NCI-H2196 (cell line): ENCODE measurements at regions not wholly inside any gene's neighbourhood (a gene's known extent, or its start where the extent isn't known, plus 50 kb on each side); places are given as distances from the start of the nearest gene placed in this dataset.

Experiments
- DNase-seq: peaks from one replicate; lab custom pipeline; 2025; ENCODE audit not compliant: unreplicated experiment; lab: John Stamatoyannopoulos, UW

DNA sequence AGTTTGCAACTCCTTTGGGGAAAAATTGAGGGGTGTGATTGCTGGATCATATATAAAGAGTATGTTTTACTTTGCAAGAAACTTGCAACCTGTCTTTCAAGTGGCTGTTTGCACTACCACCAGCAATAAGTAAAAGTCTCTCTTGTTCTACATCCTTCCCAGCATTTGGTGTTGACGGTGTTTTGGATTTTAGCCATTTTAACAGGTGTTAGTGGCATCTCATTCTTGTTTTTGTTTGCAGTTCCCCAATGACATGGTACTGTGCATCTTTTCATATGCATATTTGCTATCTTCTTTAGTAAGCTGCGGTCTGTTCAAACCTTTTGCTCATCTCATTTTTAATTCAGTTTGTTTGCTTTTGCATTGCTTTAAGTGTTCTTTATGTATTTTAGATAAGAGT is 535.5 kb downstream of the LRRIQ3 start:
- DNase-seq = no peak

DNA sequence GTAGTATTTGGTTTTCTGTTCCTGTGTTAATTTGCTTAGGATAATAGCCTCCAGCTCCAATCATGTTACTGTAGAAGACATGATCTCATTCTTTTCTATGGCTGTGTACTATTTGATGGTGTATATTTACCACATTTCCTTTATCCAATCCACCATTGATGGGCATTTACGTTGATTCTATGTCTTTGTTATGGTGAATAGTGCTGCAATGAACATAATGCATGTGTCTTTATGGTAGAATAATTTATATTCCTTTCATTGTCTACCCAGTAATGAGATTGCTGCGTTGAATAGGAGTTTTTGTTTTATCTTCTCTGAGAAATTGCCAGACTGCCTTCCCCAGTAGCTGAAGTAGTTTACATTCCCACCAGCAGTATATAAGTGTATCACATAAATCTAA is 538.8 kb downstream of the LRRIQ3 start:
- no peak for DNase-seq

DNA sequence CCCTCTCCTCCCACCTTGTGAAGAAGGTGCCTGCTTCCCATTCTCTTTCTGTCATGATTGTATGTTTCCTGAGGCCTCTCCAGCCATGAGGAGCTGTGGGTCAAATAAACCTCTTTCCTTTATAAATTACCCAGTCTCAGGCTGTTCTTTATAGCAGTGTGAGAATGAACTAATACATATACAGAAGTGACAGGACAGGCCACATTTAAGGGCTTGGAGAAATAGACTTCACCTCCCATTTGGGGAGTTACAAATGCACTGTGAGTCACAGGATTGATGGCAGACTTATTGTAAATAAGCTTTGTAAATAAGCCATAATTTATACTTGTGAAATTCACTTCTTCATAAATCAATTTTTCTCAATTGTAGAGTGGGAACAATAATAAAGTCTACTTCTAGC is 543.3 kb downstream of the LRRIQ3 start:
- DNase-seq = no peak

DNA sequence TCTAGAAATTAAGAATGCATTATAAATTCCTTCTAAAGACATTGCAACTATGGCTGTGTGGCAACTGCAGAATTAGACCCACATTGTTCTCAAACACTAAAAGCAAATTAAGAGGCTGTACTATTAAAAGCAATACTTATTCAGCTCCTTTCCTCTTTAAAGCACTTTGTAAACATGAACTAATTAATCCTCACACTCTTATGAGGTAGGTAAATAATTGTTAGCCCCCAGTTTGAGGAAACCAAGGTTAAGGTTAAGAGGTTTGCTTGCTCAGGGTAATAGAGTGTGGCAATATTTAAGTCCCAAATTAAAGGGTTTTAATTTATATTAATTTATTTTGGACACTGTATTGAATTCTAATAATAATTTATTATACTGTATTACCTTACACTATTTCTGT is 553.8 kb downstream of the LRRIQ3 start:
- DNase-seq = no peak

DNA sequence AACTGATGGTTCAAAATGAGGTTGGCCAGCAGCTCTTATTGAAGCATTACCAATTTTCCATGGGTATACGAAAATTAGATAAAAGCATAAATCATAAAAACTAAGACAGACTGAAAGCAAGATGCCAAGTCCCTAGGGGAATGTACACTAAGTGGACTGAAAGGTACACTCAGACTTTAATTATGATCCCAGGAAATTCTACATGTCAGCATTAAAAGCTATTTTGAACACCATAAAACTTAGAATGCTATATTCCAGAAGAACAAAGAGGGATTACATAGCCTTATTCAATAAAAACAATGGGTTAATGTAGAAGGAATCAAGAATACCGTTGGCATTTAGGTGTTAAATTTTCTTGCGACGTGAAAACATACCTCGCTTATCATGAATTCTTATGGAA is 558.5 kb downstream of the LRRIQ3 start:
- no peak for DNase-seq

DNA sequence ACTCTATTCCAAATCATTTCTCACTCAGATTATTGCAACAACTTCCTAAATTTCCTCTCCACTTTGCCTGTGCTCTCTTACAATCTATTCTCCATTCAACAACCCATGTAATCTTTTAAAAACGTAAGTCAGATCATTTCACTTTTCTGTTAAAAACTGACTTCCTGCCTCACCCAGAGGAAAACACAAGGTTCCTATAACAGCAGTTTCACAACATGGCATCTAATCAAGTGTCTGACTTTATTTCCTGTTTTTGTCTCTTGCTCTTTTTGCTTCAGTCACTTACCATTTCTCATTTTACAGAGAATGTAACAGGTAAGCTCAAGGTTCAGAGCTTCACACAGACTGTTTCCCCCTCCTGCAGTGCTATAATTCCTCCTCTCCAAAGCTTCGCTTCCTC is 560.7 kb downstream of the LRRIQ3 start:
- no peak for DNase-seq

DNA sequence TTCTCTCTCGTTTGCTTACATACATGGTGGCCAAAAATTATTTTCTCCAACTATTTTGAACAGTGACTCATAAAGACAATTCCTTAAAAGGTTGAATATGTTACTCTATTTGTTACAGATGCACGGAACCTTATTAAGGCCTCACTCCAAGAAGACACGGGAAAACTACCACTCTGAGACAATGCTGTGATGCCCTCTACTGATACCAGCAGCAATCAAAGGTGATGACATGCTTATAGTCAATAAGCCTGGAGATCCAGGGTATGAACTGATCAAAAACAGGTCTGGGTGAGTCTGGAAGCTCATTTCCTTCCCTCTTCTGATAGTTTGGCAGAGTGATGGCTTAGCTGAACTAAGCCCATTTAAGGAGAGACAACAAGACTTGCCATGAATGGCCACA is 563.0 kb downstream of the LRRIQ3 start:
- DNase-seq = no peak

DNA sequence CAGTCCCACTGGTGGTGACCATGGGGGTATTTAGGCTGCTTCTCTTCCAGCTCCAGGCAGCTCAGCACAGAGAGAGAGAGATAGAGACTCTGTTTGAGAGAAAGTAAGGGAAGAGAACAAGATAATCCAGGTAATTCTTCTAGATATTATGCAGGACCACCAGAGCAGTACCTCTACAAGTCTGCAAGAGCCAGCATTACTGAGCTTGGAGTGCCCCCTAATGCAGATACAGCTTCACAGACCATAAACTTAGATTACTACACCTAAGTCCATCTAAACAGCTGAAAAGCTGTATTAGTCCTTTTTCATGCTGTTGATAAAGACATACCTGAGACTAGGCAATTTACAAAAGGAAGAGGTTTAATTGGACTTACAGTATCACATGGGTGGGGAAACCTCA is 570.3 kb downstream of the LRRIQ3 start:
- no peak for DNase-seq

DNA sequence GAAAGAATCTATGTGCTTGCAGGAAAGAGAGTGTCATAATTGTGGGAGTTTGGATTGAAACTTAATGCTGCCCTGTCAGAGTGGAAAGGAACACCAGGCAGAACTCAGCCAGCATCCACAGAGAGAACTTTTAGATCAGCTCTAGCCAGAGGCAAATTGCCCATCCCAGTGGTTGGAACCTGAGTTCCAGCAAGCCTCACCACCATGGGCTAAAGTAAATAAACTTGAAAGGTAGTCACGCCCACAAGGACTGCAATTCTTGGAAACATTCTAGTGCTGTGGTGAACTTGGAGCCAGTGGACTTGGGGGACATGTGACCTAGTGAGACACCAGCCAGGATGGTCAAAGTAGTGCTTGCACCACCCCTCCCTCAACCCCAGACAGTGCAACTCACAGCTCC is 571.6 kb downstream of the LRRIQ3 start:
- DNase-seq = no peak

DNA sequence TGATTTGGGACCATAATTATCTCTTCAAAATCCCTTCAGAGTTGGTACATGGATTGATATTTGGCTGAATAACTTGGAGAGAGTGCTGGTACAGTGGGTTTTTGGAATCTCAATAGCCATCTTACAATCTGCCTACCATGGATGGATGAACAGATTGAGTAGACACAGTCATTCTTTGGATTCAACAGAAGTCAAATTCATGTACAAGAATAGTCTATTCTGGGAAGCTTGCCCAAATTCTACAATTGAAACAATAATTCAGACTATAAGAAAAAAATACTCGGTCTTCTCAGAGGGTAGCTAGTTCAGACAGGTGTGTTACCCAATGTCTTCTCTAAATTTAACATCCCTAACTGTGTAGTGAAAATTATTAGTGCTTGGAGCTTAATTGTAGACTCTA is 574.0 kb downstream of the LRRIQ3 start:
- no peak for DNase-seq

DNA sequence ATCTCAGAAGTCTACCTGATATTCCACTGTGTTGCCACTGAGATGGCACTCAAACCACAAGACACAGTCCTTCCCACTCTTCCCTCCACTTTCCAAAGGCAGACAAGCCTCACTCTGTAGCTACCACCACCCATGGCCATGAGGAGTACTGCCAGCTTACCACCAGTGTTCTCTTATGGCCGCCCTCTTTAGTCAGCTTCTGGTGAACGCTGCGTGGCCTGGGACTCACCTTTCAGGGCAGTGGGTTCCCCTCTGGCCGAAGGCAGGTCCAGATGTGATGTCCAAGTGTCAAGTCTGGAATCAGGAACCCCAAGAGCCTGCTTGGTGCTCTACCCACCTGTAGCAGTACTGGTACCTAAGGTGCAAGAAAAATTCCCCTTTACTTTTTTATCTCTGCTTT is 580.8 kb downstream of the LRRIQ3 start:
- DNase-seq = no peak

DNA sequence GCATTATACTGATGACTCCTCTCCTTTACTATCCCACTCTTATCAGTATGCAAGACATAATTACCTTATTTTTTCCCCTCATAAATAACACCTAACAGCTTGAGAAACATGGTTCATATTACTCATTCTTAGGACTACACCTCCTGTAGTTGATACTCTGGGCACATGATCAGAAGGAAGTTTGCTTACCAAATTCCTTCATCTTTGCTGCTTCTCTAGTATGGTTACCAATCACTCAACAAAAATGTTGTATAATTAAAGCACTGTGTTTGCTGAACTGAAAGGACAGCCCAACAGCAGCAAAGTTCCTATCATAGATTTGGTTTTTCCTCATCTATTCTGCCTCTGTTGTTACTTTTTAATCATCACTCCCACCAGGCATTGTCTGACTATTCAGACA is 586.3 kb downstream of the LRRIQ3 start:
- DNase-seq = no peak

DNA sequence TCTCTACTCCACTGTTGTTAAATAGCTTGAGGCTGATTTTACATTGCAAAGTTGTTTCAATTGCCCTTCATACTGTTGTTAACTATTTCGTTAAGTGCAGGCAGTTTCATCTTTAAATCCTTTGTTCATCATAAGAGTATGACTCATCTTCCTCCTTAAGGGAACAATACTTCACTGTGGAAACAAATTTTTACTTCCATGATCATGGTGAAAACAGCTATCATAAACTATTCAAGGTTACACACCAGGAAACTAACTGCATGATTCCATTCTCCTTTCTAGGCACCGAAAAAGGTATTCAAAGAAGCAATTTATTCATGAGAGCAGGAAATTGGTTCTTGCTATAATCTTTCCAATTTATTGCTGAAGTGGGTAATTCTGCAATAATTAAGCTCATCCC is 593.2 kb downstream of the LRRIQ3 start:
- no peak for DNase-seq

DNA sequence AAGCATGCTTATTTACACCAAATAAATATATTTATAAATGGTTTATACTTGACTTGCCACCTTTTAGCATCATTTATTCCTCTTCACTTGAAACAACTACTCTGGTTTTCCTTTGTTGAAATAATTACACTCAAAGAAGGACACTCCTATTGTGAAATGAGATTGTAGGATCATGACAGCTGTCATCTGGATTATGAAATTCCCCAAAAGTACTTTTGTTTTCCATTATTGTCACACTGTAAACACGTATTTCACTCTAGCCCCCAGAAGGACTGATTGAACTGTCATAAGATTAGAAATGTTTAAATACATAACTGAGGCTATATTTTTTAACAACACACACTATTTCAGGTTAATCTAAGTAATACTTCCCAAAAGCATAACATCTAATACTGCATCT is 593.8 kb downstream of the LRRIQ3 start:
- DNase-seq = no peak

DNA sequence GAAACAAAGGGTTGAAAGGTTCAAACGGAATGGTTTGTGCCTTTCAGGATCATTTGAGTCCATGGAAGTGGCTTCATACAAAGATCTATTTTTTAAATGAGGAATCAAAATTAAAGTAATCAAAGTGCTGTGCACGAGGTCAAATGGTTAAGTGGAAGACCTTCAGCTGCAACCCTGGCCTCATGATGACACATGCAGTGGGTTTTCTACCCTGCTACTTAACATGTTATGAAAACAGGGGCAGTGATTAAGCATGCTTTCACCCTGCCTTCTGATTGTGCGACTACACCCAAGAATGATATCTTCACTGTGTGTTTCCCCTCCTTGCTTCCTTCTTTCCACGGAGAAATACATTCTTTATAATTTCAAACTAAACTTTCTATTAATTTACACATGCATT is 604.2 kb downstream of the LRRIQ3 start:
- no peak for DNase-seq

DNA sequence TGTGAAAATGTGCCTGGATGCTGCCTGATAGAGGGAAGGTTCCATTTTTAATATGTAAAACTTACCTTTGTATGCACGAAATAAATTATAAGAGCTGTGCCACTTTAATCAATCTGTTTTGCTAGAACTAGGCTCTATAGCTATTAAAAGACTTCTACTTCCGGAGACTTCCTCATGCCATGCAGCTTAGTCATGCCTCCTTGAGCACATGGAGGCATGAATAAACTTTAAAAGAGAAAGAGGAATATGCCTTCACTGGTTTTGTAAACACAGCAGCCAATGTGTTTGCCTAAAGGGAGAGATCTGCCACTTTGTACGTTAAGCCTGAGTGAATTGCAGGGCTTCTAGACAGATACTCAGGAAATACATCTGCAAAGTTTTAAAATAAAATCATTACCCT is 604.6 kb downstream of the LRRIQ3 start:
- DNase-seq = no peak

DNA sequence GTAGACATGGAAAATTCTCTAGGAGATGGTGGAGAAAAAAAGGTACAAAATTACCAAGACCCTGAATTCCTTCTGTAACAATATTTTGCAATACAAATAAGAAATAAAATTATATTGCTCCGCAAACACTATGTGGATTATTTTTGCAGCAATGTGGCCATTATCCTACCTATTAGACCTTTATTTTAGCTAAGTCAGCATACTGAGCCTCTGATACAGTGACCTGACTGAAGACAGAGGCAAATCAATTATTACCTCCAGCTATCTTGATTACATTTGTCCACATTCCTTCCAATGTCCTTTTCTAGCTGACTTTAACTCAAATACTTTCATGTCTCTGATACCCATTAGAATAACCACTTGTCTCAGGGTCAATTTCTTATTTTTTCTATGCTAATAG is 610.9 kb downstream of the LRRIQ3 start:
- no peak for DNase-seq

DNA sequence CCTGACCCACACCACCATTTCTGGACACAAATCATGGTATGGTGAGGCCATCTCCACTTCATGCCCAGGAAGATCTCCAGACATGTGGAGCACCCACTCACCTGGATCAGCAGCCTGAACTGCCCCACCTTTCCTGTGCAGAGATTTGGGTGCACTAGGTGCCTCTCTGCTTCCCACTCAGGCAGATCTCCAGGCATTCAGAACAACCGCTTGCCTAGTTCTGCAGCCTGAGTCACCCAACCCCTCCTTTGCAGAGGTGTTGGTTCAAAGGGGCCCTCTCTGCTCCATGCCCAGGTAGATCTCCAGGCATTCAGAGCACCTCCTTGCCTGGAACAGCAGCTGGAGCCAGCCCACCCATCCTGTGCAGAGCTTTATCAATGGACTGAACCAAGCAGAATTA is 620.8 kb downstream of the LRRIQ3 start:
- DNase-seq = no peak

DNA sequence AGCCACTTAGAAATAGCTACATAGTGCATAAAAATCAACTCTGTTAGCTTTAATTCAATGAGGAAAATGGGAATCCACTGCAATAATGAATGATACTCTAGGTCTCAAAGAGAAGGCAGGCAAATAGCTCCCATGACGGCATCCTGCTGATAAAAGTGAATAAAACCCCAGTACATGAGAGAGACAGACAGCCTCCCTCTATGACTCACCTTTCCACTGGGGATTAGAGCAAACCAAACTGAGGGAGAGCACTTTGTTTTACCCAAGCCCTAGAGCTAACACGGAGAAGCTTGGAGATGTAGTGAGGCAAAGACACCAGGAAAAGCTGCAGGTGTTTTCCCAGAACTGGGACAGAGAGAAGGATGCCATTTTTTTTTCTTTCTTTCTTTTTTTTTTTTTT is 621.9 kb downstream of the LRRIQ3 start:
- DNase-seq = no peak

DNA sequence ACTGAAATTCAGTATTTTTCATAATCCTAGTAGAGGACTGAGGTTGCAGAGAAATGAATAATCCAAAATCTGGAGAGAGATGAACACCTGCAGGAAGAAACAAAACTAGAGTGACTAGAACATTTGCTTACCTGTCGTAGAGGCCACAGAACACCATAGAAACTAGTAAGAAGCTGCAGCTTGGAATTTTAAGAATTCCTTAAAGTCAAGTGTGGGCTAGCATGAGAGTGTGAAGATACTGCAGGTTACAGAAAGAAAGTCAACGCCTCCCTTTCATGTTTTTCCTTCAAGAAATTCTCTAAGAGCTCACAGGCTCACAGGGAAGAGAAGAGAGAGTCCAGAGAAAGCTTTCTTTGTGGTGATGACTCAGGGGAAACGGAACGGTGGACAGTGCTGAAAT is 633.7 kb downstream of the LRRIQ3 start:
- no peak for DNase-seq

DNA sequence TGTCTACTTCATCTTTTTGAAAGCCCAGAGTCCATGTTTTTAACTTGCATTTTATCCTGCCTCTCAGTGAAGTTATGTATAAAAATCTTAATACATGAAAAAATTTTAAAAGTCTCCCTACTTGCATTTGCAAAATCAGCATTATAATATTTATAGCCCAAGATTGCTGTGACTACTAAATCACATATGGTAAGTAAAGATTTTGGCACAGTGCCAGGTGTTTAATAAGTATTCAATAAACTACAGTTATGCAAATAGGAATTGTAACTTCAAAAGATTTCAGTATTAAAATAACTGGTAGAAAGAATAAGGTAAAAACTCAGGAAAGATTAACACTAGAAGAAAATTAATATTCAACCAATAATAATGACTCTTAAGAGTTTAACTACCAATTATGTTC is 641.7 kb downstream of the LRRIQ3 start:
- DNase-seq = peak; percentile 1

DNA sequence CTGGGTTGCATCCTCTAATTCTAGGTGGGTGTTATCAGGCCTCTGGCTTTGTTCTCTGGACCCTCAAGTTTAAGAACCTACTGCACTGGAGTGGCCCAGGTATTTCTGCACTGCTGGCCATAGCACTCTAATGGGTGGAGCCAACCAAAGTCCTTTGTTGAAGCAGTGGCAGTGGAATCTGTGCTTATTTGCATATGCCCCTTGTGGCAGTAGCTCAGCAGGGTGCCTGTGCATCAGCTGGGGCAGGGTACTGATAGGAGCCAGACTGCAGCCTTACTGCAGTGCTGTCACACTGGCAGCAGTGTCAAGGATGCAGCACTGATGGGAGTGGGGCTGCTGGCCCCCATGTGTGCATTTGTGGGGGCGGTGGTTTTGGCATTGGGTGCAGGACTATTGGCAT is 660.6 kb downstream of the LRRIQ3 start:
- DNase-seq = no peak

DNA sequence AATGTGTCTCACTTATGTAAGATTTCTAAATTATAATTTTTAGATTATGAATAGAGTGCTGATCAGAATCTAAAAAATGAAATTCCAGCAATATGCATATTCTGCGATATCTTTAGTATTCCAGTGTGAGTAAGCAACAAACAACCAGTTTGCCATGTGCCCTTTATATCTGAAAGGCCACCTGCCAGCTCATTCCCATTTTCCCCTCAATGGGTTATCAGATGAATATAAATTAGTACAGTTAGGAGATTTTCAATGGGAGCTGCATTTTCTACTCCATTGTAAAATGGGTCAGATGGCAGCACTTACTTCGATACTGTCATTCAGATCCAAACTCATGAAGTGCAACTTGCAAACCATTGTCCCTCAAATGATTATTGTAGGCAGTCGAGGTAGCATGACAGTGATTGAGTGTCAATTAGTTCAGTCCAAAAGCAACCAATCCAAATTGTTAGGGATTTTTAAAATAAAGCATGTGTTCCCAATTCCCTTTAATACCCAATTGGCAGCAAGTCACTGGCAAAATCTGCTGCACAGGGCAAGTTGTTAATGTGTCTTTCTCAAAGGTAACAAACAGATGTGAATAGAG is 680.3 kb downstream of the LRRIQ3 start:
- DNase-seq = no peak

DNA sequence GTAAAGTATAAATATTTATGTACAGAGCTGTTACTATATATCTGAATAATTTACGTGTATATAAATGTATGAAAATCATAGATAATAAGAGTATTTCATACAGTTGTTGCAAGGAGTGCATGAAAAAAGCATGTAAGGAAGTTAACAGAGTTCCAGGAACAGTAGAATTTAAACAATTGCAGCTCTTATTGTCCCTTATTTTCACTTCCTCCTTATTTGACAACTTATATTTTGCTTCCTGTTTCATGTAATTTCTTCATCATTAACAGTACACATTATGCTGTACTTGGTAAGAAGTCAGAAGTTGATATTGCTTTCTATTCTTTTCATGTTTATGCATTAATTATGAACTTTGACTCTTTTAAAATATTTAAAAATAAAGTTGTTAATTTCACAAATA is 681.5 kb downstream of the LRRIQ3 start:
- DNase-seq = no peak
